Neuronal stem cell (in vitro differentiated cells): ENCODE measurements at regions not wholly inside any gene's neighbourhood (a gene's known extent, or its start where the extent isn't known, plus 50 kb on each side); places are given as distances from the start of the nearest gene placed in this dataset.
"Not testable (repeated sequence)": the region's sequence is repeated elsewhere in the genome, so short reads cannot be mapped to it uniquely, and the experiment has no call there.

ENCODE experiments used
- DNase-seq: peaks from one replicate; pipeline ENCODE4 v3.0.0-alpha.2; 2013; ENCODE audit warnings: low spot score
- H2AFZ ChIP-seq: one replicate; pipeline ENCODE4 v1.6.1; 2013; ENCODE audit warnings: mild to moderate bottlenecking, low read length, inconsistent platforms
- H2AK5ac ChIP-seq: 2 replicates; pipeline ENCODE4 v1.6.1; 2013; ENCODE audit warnings: low read depth, mild to moderate bottlenecking, inconsistent platforms, low read length, moderate library complexity, mixed read lengths
- H2BK120ac ChIP-seq: 2 replicates; pipeline ENCODE4 v1.6.1; 2013; ENCODE audit warnings: low read depth, mild to moderate bottlenecking, inconsistent platforms, low read length, moderate library complexity, mixed read lengths
- H2BK12ac ChIP-seq: one replicate; pipeline ENCODE4 v1.6.1; 2013; ENCODE audit warnings: low read length, inconsistent platforms
- H2BK15ac ChIP-seq: 2 replicates; pipeline ENCODE4 v1.6.1; 2013; ENCODE audit warnings: mild to moderate bottlenecking, low read length, inconsistent platforms, mixed read lengths
- H2BK5ac ChIP-seq: one replicate; pipeline ENCODE4 v1.6.1; 2013; ENCODE audit warnings: inconsistent platforms, mild to moderate bottlenecking, low read length, moderate library complexity
- H3K14ac ChIP-seq: one replicate; pipeline ENCODE4 v1.6.1; 2013; ENCODE audit warnings: low read length, inconsistent platforms
- H3K18ac ChIP-seq: 2 replicates; pipeline ENCODE4 v1.6.1; 2013; ENCODE audit warnings: low read length, inconsistent platforms
- H3K23ac ChIP-seq: 2 replicates; pipeline ENCODE4 v1.6.1; 2013; ENCODE audit warnings: low read depth, mild to moderate bottlenecking, mixed read lengths, low read length, inconsistent platforms; ENCODE audit not compliant: poor library complexity
- H3K27ac ChIP-seq: replicated peaks from 3 replicates; pipeline ENCODE4 v1.5.1; 2013; ENCODE audit warnings: low read length, inconsistent platforms
- H3K27me3 ChIP-seq, 3 experiments: 2 replicates each; pipeline ENCODE4 v1.6.1; 2013; ENCODE audit warnings: low read length in 3 of 3, mild to moderate bottlenecking in 2 of 3, inconsistent platforms in 1 of 3, low read depth in 1 of 3, mixed read lengths in 1 of 3, moderate library complexity in 1 of 3; ENCODE audit not compliant: control insufficient read depth in 3 of 3, insufficient read depth in 3 of 3
- H3K36me3 ChIP-seq, 2 donors: replicated peaks in 1 of 2; 2 replicates each; pipeline ENCODE4 v1.6.1; 2013; ENCODE audit warnings: low read length in 2 of 2; ENCODE audit not compliant: control insufficient read depth in 2 of 2, insufficient read depth in 2 of 2
- H3K4ac ChIP-seq: 2 replicates; pipeline ENCODE4 v1.6.1; 2013; ENCODE audit warnings: inconsistent platforms, mild to moderate bottlenecking, low read length, moderate library complexity
- H3K4me1 ChIP-seq, 2 donors: 1 replicate in 1 of 2; 2 replicates in 1 of 2; pipeline ENCODE4 v1.6.1; 2013; ENCODE audit warnings: low read length in 2 of 2, low read depth in 1 of 2; ENCODE audit not compliant: control insufficient read depth in 2 of 2, insufficient read depth in 1 of 2
- H3K4me2 ChIP-seq: one replicate; pipeline ENCODE4 v1.6.1; 2013; ENCODE audit warnings: mild to moderate bottlenecking, low read length, inconsistent platforms; ENCODE audit not compliant: insufficient read depth, poor library complexity, severe bottlenecking
- H3K4me3 ChIP-seq, 2 donors: 2 replicates each; pipeline ENCODE4 v1.5.1; 2013; ENCODE audit warnings: low read length in 2 of 2, mild to moderate bottlenecking in 2 of 2, inconsistent platforms in 1 of 2, moderate library complexity in 1 of 2
- H3K79me1 ChIP-seq: one replicate; pipeline ENCODE4 v1.6.1; 2013; ENCODE audit warnings: low read depth, mild to moderate bottlenecking, inconsistent platforms, low read length, moderate library complexity
- H3K9ac ChIP-seq: one replicate; pipeline ENCODE4 v1.6.1; 2013; ENCODE audit warnings: mild to moderate bottlenecking, low read depth, low read length, inconsistent platforms; ENCODE audit not compliant: poor library complexity
- H3K9me3 ChIP-seq, 2 donors: replicated peaks in 1 of 2; 2 replicates each; pipeline versions ENCODE3 to v1.6.1; 2013; ENCODE audit warnings: low read length in 2 of 2, mild to moderate bottlenecking in 2 of 2, inconsistent platforms in 1 of 2, low read depth in 1 of 2, mixed read lengths in 1 of 2, moderate library complexity in 1 of 2; ENCODE audit not compliant: control insufficient read depth in 2 of 2, insufficient read depth in 1 of 2
- H4K8ac ChIP-seq: one replicate; pipeline ENCODE4 v1.6.1; 2013; ENCODE audit warnings: low read depth, mild to moderate bottlenecking, inconsistent platforms, low read length, moderate library complexity
- H4K91ac ChIP-seq: one replicate; pipeline ENCODE4 v1.6.1; 2013; ENCODE audit warnings: low read length, low read depth, mild to moderate bottlenecking, inconsistent platforms; ENCODE audit not compliant: poor library complexity
- WGBS, 2 donors: extraction: QIAGEN DNeasy Blood & Tissue Kit; methylation state at CpG; one replicate each; pipeline ENCODE4 v1.1.7; 2013; ENCODE audit warnings: missing lambda C conversion rate in 2 of 2, mixed read lengths in 1 of 2; ENCODE audit not compliant: insufficient read length in 2 of 2, insufficient replicate concordance in 1 of 2; ENCODE audit errors: extremely low coverage in 2 of 2; 5-methylcytosine and 5-hydroxymethylcytosine counted together

DNA sequence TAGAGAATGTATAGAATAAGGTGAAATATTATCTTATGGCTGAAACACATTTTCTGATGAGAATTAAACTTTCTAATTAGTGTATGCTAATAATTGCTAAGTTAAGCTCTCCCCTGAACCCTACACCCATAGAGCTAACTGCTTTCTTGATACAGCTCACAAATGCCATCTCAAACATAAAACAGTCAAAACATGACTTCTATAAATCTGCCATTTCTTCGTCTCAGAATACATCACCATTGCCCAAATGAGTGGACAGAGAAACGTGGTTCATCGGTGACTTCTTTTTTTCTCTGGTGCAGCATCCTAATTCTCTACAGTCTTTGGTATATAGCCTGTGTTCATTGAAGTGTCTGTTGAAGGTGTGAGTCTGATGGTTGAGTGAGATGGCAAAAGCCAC, 554.6 kb downstream of the NLGN4X start:
- Histone ChIP-seq H2BK5ac (no peak overlapping the region), H3K9ac (no peak overlapping the region), H3K36me3 (no peaks in the 10 kb centered on the region), H2BK12ac (no peak overlapping the region), H3K4me1 (no peaks in the 10 kb centered on the region), H3K27ac (no peak overlapping the region), H3K14ac (no peak overlapping the region), H2AK5ac (no peak overlapping the region), H2BK120ac (no peak overlapping the region), H4K91ac (no peak overlapping the region), H4K8ac (no peak overlapping the region), H3K18ac (no peak overlapping the region), H3K4ac (no peak overlapping the region), H3K23ac (no peak overlapping the region), H2AFZ (no peak overlapping the region), H2BK15ac (no peak overlapping the region), H3K27me3 (no peaks in the 10 kb centered on the region), H3K4me2 (no peak overlapping the region), H3K9me3 (peaks cover 0 to 2% of the 10 kb centered on the region in 2 donors), H3K79me1 (no peaks in the 10 kb centered on the region), H3K4me3 (no peak overlapping the region)
- DNase-seq: no peak
- WGBS, 2 donors: no CpG with 5 or more reads among the region's 3 CpGs

DNA sequence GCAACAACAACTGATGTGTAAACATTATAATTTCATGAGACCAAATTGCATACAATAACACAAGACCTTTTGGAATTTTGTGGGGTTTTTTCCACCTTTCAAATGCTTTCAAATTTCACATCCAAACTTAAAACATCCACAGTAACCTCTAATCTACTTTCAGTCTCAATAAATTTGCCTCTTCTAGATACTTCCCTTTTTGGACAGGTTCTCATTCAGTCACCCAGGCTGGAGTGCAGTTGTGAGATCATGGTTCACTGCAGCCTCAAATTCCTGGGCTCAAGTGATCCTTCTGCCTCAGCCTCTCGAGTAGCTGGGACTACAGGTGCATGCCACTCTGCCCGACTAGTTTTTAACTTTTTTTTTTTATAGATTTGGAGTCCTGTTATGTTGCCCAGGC, 556.6 kb downstream of the NLGN4X start:
- H3K4me2 ChIP-seq: no peak overlapping the region
- no peak overlapping the region for H3K9ac ChIP-seq
- no peak overlapping the region for H3K14ac ChIP-seq
- no peak overlapping the region for H2BK5ac ChIP-seq
- no peaks in the 10 kb centered on the region for H3K79me1 ChIP-seq
- WGBS, 2 donors: no CpG with 5 or more reads among the region's 2 CpGs
- H3K36me3 ChIP-seq: no peaks in the 10 kb centered on the region
- H2AK5ac ChIP-seq: no peak overlapping the region
- H3K23ac ChIP-seq: no peak overlapping the region
- no peak overlapping the region for H4K8ac ChIP-seq
- peaks cover 0 to 2% of the 10 kb centered on the region in 2 donors for H3K9me3 ChIP-seq
- H2BK15ac ChIP-seq: no peak overlapping the region
- H4K91ac ChIP-seq: no peak overlapping the region
- H3K4me3 ChIP-seq: no peak overlapping the region
- no peak for DNase-seq
- H3K4ac ChIP-seq: no peak overlapping the region
- H3K4me1 ChIP-seq: no peaks in the 10 kb centered on the region
- no peak overlapping the region for H2BK120ac ChIP-seq
- H2BK12ac ChIP-seq: no peak overlapping the region
- no peak overlapping the region for H3K27ac ChIP-seq
- H3K27me3 ChIP-seq: no peaks in the 10 kb centered on the region
- no peak overlapping the region for H2AFZ ChIP-seq
- no peak overlapping the region for H3K18ac ChIP-seq

DNA sequence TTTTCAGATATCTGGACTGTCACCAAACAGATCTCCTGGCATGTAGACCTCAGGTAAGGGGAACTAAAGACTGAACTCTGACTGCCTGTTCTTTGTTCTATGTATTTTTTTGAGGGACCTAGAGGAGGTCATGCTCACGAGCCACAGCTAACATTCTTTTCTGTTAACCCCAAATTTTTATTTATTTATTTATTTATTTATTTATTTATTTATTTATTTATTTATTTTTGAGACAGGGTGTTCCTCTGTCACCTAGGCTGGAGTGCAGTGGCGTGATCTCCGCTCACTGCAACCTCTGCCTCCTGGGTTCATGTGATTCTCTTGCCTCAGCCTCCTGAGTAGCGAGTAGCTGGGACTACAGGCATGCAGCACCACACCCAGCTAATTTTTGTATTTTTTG, 562.0 kb downstream of the NLGN4X start:
- not testable (repeated sequence) for H3K36me3 ChIP-seq, H3K4me1 ChIP-seq, H3K4me2 ChIP-seq, H2AFZ ChIP-seq, H2AK5ac ChIP-seq, H3K9me3 ChIP-seq, H3K79me1 ChIP-seq, H3K9ac ChIP-seq, H3K4ac ChIP-seq, H3K23ac ChIP-seq, H3K27me3 ChIP-seq, H3K14ac ChIP-seq, H3K18ac ChIP-seq, H2BK5ac ChIP-seq, H2BK120ac ChIP-seq, H3K27ac ChIP-seq, H4K8ac ChIP-seq, H4K91ac ChIP-seq, H3K4me3 ChIP-seq, DNase-seq, H2BK12ac ChIP-seq, H2BK15ac ChIP-seq
- no CpG with 5 or more reads among the region's 4 CpGs for WGBS, 2 donors

DNA sequence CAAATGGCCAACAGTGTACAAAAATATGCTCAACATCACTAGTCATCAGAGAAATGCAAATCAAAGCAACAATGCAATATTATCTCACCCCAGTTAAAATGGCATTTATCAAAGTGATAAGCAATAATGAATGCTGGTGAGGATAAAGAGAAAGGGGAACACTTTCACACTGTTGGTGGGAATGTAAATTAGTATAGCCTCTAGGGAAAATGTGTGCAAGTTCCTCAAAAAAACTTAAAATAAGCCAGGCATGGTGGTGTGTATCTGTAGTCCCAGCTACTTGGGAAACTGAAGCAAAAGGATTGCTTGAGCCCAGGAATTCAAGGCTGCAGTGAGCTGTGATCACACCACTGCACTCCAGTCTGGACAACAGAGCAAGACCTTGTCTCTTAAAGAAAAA, 572.1 kb downstream of the NLGN4X start:
- DNase-seq: no peak
- Histone ChIP-seq H2BK5ac (no peak overlapping the region), H2AK5ac (no peak overlapping the region), H3K4me2 (no peak overlapping the region), H3K36me3 (no peaks in the 10 kb centered on the region), H2BK12ac (no peak overlapping the region), H3K4me1 (no peaks in the 10 kb centered on the region), H3K9me3 (no peaks in the 10 kb centered on the region), H3K4ac (no peak overlapping the region), H3K27me3 (no peaks in the 10 kb centered on the region), H3K18ac (no peak overlapping the region), H2BK15ac (no peak overlapping the region), H4K91ac (no peak overlapping the region), H3K27ac (no peak overlapping the region), H2BK120ac (no peak overlapping the region), H2AFZ (no peak overlapping the region), H3K23ac (no peak overlapping the region), H3K4me3 (no peak overlapping the region), H3K79me1 (no peaks in the 10 kb centered on the region), H4K8ac (no peak overlapping the region), H3K14ac (no peak overlapping the region), H3K9ac (no peak overlapping the region)
